HG02571 (cell line): ENCODE measurements at regions not wholly inside any gene's neighbourhood (a gene's known extent, or its start where the extent isn't known, plus 50 kb on each side); places are given as distances from the start of the nearest gene placed in this dataset.
"Not testable (repeated sequence)": the region's sequence is repeated elsewhere in the genome, so short reads cannot be mapped to it uniquely, and the experiment has no call there.

Experiments
- ATAC-seq: cut with Tn5 transposase; IDR thresholded peaks from one replicate; pipeline ENCODE4 v1.9.1; 2021; ENCODE audit warnings: mild to moderate bottlenecking, moderate library complexity; ENCODE audit not compliant: unreplicated experiment

GRCh38 chr1:112855152-112855828 is 100.7 kb downstream of the SLC16A1 start:
- no peak for ATAC-seq

DNA sequence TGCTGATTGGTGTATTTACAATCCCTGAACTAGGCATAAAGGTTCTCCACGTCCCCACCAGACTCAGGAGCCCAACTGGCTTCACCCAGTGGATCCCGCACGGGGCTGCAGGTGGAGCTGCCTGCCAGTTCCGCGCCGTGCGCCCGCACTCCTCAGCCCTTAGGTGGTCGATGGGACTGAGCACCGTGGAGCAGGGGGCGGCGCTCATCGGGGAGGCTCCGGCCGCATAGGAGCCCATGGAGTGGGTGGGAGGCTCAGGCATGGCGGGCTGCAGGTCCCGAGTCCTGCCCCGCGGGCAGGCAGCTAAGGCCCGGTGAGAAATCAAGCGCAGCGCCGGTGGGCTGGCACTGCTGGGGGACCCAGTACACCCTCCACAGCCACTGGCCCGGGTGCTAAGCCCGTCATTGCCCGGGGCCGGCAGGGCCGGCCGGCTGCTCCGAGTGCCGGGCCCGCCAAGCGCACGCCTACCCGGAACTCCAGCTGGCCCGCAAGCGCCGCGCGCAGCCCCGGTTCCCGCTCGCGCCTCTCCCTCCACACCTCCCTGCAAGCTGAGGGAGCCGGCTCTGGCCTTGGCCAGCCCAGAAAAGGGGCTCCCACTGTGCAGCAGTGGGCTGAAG is 101.5 kb downstream of the SLC16A1 start:
- ATAC-seq, result not testable (repeated sequence)

DNA sequence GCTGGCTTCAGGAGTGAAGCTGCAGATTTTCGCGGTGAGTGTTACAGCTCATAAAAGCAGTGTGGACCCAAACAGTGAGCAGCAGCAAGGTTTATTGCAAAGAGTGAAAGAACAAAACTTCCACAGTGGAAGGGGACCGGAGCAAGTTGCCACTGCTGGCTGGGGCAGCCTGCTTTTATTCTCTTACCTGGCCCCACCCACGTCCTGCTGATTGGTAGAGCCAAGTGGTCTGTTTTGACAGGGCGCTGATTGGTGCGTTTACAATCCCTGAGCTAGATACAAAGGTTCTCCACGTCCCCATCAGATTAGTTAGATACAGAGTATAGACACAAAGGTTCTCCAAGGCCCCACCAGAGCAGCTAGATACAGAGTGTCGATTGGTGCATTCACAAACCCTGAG is 102.1 kb downstream of the SLC16A1 start:
- not testable (repeated sequence) for ATAC-seq

- no peak for ATAC-seq
These were observed 103.1 kb downstream of the SLC16A1 start for GRCh38 chr1:112852934-112853333.

- ATAC-seq, result no peak
These were observed 103.7 kb downstream of the SLC16A1 start for GRCh38 chr1:112852276-112852675.

DNA sequence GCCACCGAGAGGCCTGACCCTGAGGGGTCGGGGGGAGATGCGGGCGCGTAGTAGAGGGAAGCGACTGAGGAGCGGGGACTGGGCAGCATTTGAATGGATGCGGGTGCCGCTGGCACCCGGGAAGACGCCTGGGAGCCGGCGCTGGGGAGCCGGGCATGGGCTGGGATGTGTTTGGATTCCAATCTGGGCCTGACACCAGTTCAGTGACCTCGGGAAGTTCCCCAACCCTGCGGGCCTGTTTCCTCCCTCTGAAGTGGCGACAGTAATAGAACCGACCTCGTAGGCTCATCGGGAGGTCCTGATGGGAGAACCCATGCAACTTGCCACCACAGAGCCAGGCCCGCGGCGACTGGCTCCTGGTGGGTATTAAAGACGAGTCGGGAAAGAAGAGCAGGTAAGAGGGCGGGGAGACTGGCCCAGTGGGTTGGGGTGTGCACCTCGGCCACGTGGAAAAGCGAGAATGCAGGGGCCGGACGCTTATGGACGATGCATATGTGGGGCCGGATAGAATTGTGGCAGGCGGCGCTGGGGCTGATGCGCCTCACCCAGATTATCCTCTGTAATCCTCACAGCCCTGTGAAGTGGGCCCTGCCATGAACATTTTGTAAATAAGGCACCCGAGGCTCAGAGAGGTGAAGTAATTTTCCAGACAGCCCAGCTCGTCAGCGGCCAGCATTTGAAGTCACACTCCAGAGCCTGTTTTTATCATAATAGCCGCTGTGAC is 105.8 kb downstream of the SLC16A1 start:
- ATAC-seq, result no peak

- no peak for ATAC-seq
These were observed 106.5 kb downstream of the SLC16A1 start for GRCh38 chr1:112849425-112850033.

DNA sequence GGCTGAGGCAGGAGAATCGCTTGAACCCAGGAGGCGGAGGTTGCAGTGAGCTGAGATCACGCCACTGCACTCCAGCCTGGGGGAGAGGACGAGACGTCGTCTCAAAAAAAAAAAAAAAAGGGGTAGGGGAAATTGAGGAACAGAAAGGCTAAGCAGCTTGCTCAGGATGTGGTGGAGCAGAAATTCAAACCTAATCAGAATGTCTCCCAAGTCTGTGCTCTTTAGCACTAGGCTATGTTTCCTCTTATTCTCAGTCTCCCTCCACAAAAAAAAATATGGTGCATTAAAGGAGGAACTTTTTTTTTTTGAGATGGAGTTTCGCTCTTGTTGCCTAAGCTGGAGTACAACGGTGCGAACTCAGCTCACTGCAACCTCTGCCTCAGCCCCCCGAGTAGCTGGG is 114.2 kb downstream of the SLC16A1 start:
- ATAC-seq, result no peak

GRCh38 chr1:112840631-112841624 is 115.1 kb downstream of the SLC16A1 start:
- no peak for ATAC-seq

DNA sequence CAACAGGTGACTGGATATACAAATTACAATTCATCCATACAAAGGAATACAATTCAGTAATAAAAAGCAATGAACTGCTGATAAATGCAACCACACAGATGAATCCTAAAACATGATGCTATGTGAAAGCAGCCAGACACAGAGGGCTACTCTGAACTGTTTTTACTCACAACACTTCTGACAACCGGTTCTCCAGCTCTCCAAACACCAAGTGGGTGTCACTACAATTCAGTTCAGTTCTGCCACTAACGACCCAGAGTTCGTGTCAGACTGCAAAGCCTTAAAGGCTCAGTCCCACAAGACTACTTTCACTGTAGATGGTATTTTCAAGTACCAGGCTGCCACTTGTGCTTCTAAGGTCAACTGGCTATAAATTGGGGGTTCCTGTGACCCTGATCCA is 119.4 kb downstream of the SLC16A1 start:
- no peak for ATAC-seq

DNA sequence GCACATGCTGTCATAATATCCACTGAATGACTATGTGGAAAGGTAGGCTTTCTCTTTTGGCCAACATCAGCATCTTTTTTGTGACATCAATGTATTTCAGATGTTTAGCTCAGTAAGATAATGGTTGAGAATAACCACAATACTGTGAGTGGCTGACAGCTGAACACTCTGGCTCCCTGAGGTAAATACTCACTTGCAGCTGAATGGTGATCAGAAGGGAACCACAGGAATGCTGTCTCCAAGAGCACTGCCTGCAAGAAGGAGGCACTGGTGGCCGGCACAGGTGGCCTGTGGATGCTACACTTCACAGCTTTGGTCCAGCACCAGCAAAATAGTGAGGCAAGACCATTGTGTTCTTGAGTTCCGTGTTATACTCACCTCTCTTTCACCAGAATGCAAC is 118.7 kb upstream of the PPM1J start:
- ATAC-seq, result no peak

DNA sequence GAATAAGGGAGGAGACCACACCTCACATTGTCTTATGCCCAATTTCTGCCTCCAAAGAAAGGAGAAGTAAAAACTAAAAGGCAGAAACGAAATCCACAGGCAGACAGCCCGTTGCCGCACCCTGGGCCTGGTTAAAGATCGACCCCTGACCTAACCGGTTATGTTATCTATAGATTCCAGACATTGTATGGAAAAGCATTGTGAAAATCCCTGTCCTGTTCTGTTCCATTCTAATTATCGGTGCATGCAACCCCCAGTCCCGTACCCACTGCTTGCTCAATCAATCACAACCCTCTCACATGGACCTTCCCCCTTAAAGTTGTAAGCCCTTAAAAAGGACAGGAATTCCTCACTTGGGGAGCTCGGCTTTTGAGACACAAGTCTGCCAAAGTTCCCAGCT is 117.1 kb upstream of the PPM1J start:
- ATAC-seq, result not testable (repeated sequence)

DNA sequence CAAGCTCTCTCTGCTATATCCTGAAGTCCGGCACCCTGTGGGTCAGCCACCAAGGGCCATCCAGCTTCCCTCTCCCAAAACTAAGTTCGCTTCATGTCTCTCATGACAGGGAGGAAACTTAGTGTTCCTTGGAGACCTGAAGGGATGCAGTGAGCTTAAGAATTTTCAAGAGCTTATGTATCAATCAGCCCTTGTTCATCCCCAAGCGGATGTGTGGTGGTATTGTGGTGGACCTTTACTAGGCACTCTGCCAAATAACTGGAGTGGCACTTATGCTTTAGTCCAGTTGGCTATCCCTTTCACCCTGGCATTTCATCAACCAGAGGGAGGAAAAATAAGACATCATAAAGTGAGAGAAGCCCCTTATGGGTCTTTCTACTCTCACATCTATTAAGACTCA is 114.6 kb upstream of the PPM1J start:
- ATAC-seq, result not testable (repeated sequence)

DNA sequence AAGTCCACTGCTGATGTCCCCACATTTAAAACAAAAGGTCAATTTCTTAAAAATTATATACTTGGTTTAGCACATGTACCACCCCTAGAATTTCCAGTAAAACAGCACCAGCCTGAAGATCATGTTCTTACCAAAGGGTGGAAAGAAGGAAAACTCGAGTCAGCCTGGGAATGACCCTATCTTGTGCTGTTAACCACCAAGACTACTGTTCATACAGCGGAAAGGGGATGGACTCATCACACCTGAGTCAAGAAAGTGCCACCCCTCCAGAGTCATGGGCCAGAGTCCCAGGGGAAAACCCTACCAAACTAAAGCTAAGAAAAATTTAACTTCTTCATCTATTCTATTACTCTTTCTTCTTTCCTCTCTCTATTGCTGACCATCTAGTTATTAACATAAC is 113.6 kb upstream of the PPM1J start:
- no peak for ATAC-seq

DNA sequence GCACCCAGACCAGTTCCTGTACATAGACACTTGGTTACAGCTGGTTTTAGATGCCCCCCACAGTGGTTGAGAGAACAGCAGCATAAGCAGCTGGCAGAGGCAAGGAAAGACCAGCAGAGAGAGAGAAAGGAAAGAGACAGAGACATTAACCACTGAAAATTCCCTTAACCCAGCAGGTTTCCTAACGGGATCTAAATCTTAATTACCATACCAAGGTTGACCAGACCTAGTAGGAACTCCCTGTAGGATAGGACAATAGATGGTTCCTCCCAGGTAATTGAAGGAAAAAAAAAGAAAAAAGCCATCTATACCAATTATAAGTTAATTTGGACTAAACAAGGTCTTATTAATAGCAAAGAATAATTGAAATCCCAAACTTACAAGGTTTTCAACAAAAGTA is 112.3 kb upstream of the PPM1J start:
- ATAC-seq, result not testable (repeated sequence)

DNA sequence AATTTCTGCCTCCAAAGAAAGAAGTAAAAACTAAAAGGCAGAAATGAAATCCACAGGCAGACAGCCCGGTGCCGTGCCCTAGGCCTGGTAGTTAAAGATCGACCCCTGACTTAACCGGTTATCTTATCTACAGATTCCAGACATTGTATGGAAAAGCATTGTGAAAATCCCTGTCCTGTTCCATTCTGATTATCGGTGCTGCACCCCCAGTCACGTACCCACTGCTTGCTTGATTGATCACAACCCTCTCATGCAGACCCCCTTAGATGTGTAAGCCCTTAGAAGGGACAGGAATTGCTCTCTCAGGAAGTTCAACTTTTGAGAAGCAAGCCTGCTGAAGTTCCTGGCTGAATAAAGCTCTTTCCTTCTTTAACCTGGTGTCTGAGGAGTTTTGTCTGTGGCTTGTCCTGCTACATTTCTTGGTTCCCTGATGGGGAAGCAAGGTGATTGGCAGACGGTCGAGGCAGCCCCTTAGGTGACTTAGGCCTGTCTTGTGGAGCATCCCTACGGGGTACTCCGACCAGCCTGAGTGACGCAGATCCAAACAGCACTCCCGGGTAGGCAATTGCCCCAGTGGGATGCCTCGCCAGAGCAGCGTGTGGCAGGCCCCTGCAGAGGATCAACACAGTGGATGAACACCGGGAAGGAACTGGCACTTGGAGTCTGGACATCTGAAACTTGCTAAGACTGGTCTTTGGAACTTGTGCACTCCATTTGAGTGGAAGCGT is 111.2 kb upstream of the PPM1J start:
- ATAC-seq, result no peak

GRCh38 chr1:112825563-112826216 is 110.6 kb upstream of the PPM1J start:
- ATAC-seq, result not testable (repeated sequence)

GRCh38 chr1:112825075-112825474 is 109.9 kb upstream of the PPM1J start:
- ATAC-seq, result not testable (repeated sequence)
